Erythroblast (primary cell): ENCODE measurements at regions not wholly inside any gene's neighbourhood (a gene's known extent, or its start where the extent isn't known, plus 50 kb on each side); places are given as distances from the start of the nearest gene placed in this dataset.

Experiments
- GATA1 ChIP-seq: IDR thresholded peaks from 2 replicates; pipeline ENCODE4 v1.6.1; 2011; ENCODE audit warnings: low read depth, mild to moderate bottlenecking, control low read depth, low read length, moderate library complexity
- POLR2A ChIP-seq: IDR thresholded peaks from 2 replicates; pipeline ENCODE4 v1.6.1; 2011; ENCODE audit warnings: mild to moderate bottlenecking, low read length

DNA sequence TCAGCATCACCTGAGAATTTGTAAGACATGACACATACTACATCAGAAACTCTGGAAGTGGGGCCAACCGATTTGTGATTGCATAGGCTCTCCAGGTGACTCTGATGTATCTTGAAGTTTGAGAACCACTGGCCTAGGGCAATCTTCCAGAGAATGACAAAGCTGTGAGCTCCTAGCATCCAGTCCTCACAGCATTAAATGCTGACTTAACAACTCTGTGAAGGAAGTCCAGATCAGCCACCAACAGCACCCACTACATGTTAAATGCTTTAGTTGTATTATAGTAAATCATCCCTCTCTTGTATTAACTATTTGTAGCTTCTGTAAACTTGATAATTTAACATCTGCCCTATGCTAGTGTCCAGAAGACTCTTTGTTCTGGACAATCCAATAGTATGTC is 636.5 kb upstream of the STEAP1 start:
- TF ChIP-seq POLR2A (no peak), GATA1 (no peak)
